ENCODE measurements at regions not wholly inside any gene's neighbourhood (a gene's known extent, or its start where the extent isn't known, plus 50 kb on each side); places are given as distances from the start of the nearest gene placed in this dataset.
"Not testable (repeated sequence)": the region's sequence is repeated elsewhere in the genome, so short reads cannot be mapped to it uniquely, and the experiment has no call there.

DNA sequence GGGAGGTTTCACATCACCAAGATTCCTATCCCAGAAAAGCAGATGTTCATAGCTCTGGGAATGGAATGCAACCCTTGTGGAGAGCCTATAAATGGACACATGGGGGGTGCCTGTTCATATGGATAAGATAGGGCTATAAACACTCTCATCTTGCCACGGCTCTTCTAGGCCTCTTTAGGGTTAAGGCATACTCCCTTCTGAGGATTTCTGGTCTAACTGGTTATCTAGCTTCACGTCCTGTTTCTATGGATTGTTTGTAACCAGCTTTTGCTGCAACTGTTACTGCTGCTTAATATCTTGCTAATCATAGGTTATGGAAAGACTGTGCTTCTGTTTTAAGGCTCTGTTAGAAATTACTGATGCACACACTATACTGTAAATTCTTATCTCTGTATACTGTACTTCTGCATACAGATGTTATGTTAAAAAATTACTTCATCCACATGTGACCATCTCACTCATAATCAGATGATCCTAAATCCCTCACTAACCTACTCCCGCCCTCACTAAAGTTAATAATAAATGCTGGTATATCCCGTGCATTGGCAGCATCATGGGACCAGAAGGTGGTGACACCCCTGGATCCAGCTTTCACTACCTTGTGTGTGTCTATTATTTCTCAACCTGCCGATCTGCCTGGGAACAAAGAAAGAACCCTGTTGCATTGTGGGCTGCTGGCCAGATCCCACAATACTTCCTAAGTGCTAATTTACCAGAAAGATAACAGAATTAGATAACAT lies 68.7 kb downstream of the PRKAB2 start:
- in situ Hi-C loops (cut with MboI; ENCODE audit: low pct_unique_long_range_greater_than_20kb, low sequenced_read_pairs, unreplicated experiment); DNase-seq (ENCODE audit: low spot score): not testable (repeated sequence)

DNA sequence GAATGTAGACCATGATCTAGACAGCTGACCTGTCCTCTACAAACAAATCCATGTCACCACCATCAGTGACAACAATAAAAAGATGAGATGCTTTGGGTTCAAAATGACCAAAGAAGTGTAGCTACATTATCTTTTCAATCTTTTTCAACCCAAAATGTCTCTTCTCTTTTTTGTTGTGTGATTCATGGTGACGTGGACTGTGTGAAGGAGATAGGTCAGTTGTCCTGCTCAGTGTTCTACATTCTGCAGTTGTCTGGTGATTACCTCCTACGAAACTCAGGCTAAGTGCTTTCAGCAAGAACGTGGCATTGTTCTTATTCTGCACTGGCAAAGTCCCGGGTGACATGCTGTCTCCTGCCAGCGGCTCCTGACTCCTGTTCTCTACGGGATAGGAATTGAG lies 73.1 kb downstream of the PRKAB2 start:
- DNase-seq (ENCODE audit: low spot score): no peak
- in situ Hi-C loops (cut with MboI; ENCODE audit: low pct_unique_long_range_greater_than_20kb, low sequenced_read_pairs, unreplicated experiment): no loop called here
- TF ChIP-seq, protein P1, sequence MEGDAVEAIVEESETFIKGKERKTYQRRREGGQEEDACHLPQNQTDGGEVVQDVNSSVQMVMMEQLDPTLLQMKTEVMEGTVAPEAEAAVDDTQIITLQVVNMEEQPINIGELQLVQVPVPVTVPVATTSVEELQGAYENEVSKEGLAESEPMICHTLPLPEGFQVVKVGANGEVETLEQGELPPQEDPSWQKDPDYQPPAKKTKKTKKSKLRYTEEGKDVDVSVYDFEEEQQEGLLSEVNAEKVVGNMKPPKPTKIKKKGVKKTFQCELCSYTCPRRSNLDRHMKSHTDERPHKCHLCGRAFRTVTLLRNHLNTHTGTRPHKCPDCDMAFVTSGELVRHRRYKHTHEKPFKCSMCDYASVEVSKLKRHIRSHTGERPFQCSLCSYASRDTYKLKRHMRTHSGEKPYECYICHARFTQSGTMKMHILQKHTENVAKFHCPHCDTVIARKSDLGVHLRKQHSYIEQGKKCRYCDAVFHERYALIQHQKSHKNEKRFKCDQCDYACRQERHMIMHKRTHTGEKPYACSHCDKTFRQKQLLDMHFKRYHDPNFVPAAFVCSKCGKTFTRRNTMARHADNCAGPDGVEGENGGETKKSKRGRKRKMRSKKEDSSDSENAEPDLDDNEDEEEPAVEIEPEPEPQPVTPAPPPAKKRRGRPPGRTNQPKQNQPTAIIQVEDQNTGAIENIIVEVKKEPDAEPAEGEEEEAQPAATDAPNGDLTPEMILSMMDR (IDR thresholded peaks at IDR 0.05; ENCODE audit: extremely low read depth, insufficient read depth, missing control alignments): no peak

DNA sequence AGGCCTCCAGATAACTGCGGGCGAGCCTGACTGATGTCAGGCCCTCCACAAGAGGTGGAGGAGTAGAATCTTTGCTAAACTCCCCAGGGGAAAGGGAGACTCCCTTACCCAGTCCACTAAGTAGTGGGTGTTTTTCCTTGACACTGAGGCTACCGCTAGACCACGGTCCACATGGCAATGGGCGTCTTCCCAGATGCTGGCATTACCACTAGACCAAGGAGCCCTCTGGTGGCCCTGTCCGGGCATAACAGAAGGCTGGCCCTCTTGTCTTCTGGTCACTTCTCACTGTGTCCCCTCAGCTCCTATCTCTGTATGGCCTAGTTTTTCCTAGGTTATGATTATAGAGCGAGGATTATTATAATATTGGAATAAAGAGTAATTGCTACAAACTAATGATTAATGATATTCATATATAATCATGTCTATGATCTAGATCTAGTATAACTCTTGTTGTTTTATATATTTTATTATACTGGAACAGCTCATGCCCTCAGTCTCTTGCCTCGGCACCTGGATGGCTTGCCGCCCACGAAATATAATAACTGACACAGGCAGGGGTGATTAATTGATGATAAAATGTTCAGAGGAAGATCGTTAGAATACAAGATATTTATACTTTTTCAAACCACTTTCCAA lies 73.8 kb downstream of the PRKAB2 start:
- TF ChIP-seq, protein P1 (IDR thresholded peaks at IDR 0.05; ENCODE audit: extremely low read depth, insufficient read depth, missing control alignments): peak; percentile 61
- in situ Hi-C loops (cut with MboI; ENCODE audit: low pct_unique_long_range_greater_than_20kb, low sequenced_read_pairs, unreplicated experiment); DNase-seq (ENCODE audit: low spot score): not testable (repeated sequence)

DNA sequence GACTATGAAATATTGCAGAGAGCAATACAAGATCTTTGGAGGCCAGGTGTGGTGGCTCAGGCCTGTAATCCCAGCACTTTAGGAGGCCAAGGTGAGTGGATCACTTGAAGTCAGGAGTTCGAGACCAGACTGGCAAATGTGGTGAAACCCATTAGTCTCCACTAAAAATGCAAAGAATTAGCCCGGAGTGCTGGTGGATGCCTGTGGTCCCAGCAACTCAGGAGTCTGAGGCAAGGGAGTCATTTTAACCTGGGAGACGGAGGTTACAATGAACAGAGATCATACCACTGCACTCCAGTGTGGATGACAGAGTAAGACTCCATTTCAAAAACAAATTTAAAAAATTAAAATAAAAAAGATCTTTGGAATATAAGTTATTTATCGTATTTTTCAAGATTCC lies 76.6 kb downstream of the PRKAB2 start:
- DNase-seq (ENCODE audit: low spot score): no peak
- TF ChIP-seq, protein P1 (IDR thresholded peaks at IDR 0.05; ENCODE audit: extremely low read depth, insufficient read depth, missing control alignments): no peak
- in situ Hi-C loops (cut with MboI; ENCODE audit: low pct_unique_long_range_greater_than_20kb, low sequenced_read_pairs, unreplicated experiment): no loop called here

DNA sequence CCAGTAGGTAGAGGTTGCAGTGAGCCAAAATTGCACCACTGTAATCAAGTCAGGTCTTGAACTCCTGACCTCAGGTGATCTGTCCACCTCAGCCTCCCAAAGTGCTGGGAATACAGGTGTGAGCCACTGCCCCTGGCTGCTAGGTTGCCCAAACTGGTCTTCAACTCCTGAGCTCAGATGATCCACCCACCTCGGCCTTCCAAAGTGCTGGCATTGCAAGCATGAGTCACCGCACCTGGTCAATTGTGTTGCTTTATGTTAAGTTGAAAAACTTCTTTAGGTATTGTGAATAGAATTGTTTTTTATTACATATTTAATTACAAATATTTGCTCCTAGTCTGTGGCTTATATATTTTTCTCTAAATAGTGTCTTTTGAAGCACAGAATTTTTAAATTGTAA lies 80.5 kb downstream of the PRKAB2 start:
- no peak for DNase-seq (ENCODE audit: low spot score)
- in situ Hi-C loops (cut with MboI; ENCODE audit: low pct_unique_long_range_greater_than_20kb, low sequenced_read_pairs, unreplicated experiment): no loop called here
- TF ChIP-seq, protein P1 (IDR thresholded peaks at IDR 0.05; ENCODE audit: extremely low read depth, insufficient read depth, missing control alignments): no peak

DNA sequence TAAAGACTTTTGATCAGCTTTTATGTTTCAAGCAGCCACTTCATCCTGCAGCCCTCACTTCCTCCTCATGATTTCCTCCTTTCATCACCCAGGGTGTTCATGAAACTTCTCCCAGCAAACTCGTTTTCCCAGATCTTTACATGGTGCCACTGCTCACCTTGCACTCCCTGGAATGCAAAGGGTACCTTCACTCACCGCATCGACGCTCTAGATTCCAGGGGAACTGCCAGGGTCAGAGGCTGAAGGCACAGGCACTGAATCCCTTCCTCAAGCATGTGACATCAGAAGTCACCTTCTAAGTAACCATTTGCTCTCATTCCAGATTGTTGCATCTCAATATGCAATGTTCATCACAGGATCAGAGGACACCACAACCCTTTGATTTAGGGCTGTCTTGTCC lies 82.8 kb downstream of the PRKAB2 start:
- TF ChIP-seq, protein P1 (IDR thresholded peaks at IDR 0.05; ENCODE audit: extremely low read depth, insufficient read depth, missing control alignments): no peak
- DNase-seq (ENCODE audit: low spot score): no peak
- in situ Hi-C loops (cut with MboI; ENCODE audit: low pct_unique_long_range_greater_than_20kb, low sequenced_read_pairs, unreplicated experiment): no loop called here

DNA sequence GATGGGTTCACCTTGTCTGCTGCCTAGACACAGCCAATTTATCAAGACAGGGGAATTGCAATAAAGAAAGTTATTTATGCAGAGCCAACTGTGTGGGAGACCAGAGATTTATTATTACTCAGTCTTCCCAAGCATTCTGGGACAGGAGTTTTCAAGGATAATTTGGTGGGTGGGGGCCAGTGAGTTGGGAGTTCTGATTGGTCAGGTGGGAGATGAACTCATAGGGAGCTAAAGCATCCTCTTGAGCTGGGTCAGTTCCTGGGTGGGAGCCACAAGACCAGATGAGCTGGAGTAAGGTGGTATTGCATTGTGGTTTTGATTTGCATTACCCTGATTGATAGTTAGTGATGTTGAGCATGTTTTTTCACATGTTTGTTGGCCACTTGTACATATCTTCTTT lies 86.1 kb downstream of the PRKAB2 start:
- DNase-seq (ENCODE audit: low spot score): no peak
- TF ChIP-seq, protein P1 (IDR thresholded peaks at IDR 0.05; ENCODE audit: extremely low read depth, insufficient read depth, missing control alignments): no peak
- in situ Hi-C loops (cut with MboI; ENCODE audit: low pct_unique_long_range_greater_than_20kb, low sequenced_read_pairs, unreplicated experiment): no loop called here
